Testis (tissue), 2 donors: ENCODE measurements at regions not wholly inside any gene's neighbourhood (a gene's known extent, or its start where the extent isn't known, plus 50 kb on each side); places are given as distances from the start of the nearest gene placed in this dataset.

ENCODE experiments used
- POLR2A ChIP-seq: fragments of 450-650 bp; IDR thresholded peaks from one replicate; pipeline ENCODE4 v1.6.1; 2017; ENCODE audit warnings: antibody characterized with exemption, mild to moderate bottlenecking, moderate library complexity
- TF ChIP-seq, protein P1 (sequence below), 3 experiments: fragments of 450-650 bp in 2 of 3; fragments of 200-600 bp in 1 of 3; sonication (generic) in 1 of 3; IDR thresholded peaks; one replicate each; pipeline ENCODE4 v1.5.1; 2016 to 2019; ENCODE audit warnings: antibody characterized with exemption in 3 of 3, mild to moderate bottlenecking in 2 of 3, moderate library complexity in 1 of 3

GRCh38 chr5:98694902-98695301, 78.6 kb upstream of the RGMB start:
- TF ChIP-seq, protein P1, sequence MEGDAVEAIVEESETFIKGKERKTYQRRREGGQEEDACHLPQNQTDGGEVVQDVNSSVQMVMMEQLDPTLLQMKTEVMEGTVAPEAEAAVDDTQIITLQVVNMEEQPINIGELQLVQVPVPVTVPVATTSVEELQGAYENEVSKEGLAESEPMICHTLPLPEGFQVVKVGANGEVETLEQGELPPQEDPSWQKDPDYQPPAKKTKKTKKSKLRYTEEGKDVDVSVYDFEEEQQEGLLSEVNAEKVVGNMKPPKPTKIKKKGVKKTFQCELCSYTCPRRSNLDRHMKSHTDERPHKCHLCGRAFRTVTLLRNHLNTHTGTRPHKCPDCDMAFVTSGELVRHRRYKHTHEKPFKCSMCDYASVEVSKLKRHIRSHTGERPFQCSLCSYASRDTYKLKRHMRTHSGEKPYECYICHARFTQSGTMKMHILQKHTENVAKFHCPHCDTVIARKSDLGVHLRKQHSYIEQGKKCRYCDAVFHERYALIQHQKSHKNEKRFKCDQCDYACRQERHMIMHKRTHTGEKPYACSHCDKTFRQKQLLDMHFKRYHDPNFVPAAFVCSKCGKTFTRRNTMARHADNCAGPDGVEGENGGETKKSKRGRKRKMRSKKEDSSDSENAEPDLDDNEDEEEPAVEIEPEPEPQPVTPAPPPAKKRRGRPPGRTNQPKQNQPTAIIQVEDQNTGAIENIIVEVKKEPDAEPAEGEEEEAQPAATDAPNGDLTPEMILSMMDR (IDR thresholded peaks at IDR 0.05) = no peak
- TF ChIP-seq POLR2A = no peak
